AG09319 (cell line): ENCODE measurements at regions not wholly inside any gene's neighbourhood (a gene's known extent, or its start where the extent isn't known, plus 50 kb on each side); places are given as distances from the start of the nearest gene placed in this dataset.

ENCODE experiments used
- DNase-seq: peaks from one replicate; pipeline ENCODE4 v3.0.0-alpha.2; 2010; ENCODE audit warnings: low read depth; ENCODE audit errors: extremely low read depth
- CTCF ChIP-seq: IDR thresholded peaks from 2 replicates; pipeline ENCODE4 v1.5.1; 2011; ENCODE audit warnings: low read depth, mild to moderate bottlenecking, inconsistent platforms, low read length, moderate library complexity

GRCh38 chr2:5052905-5053304 is 639.3 kb upstream of the SOX11 start:
- no peak for TF ChIP-seq CTCF
- DNase-seq: no peak

- DNase-seq: no peak
- no peak for TF ChIP-seq CTCF
Observed at GRCh38 chr2:5057891-5058351, 634.3 kb upstream of the SOX11 start.

GRCh38 chr2:5060956-5061355 is 631.2 kb upstream of the SOX11 start:
- no peak for DNase-seq
- no peak for TF ChIP-seq CTCF

DNA sequence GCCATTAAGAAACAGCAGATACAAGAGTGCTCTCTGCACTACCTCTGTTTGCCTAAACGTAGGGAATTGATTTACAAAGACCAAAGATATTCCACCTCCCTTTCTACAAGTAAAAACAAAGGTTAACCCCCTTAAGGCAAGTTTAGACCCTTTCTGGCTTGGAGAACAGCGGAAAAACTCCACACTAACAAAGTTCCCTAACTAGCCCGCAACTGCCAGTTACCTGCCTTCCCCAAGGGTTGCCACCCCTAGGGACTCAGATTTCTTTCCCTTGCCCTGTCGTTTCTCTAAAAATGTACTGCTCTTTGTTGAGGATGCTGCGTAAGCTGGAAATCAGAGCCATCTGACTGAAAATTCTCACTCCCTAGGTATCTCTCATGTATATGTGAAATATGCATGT is 627.5 kb upstream of the SOX11 start:
- DNase-seq: no peak
- TF ChIP-seq CTCF: no peak

GRCh38 chr2:5067816-5068215 is 624.4 kb upstream of the SOX11 start:
- TF ChIP-seq CTCF: no peak
- DNase-seq: no peak

GRCh38 chr2:5070257-5070656 is 621.9 kb upstream of the SOX11 start:
- TF ChIP-seq CTCF: no peak
- DNase-seq: no peak

- DNase-seq: no peak
- TF ChIP-seq CTCF: no peak
Observed at GRCh38 chr2:5074733-5075132, 617.5 kb upstream of the SOX11 start.
